Activated CD8-positive, alpha-beta T cell treated with anti-CD3 and anti-CD28 coated beads for 36 hours (primary cell): ENCODE measurements at regions not wholly inside any gene's neighbourhood (a gene's known extent, or its start where the extent isn't known, plus 50 kb on each side); places are given as distances from the start of the nearest gene placed in this dataset.

Experiments used
- ATAC-seq: fragments of 200-7000 bp; cut with Tn5 transposase; one replicate; pipeline ENCODE4 v1.10.0; 2021; ENCODE audit warnings: mild to moderate bottlenecking, moderate library complexity
- CTCF ChIA-PET: fragments of 350-600 bp; sonication (Branson Sonifier 250); formaldehyde crosslinking; loops from one replicate; lab custom pipeline; 2021; ENCODE audit warnings: antibody characterized with exemption; lab: Charles Lee
- POLR2A ChIA-PET: fragments of 350-600 bp; sonication (Branson Sonifier 250); formaldehyde crosslinking; loops from one replicate; lab custom pipeline; 2021; ENCODE audit warnings: antibody characterized with exemption; lab: Charles Lee
- DNase-seq: peaks from one replicate; pipeline ENCODE4 v3.0.0-alpha.2; 2020
- H3K27ac Mint-ChIP-seq: one replicate; pipeline ENCODE4 v1.8.0; 2021; ENCODE audit warnings: mild to moderate bottlenecking, mixed read lengths
- H3K27me3 Mint-ChIP-seq: one replicate; pipeline ENCODE4 v1.8.0; 2021; ENCODE audit warnings: mixed read lengths
- H3K36me3 Mint-ChIP-seq: one replicate; pipeline ENCODE4 v1.8.0; 2021; ENCODE audit warnings: low read depth, mixed read lengths
- H3K4me1 Mint-ChIP-seq: one replicate; pipeline ENCODE4 v1.8.0; 2021; ENCODE audit warnings: low read depth, mixed read lengths
- H3K4me3 Mint-ChIP-seq: one replicate; pipeline ENCODE4 v1.8.0; 2021; ENCODE audit warnings: mild to moderate bottlenecking, moderate library complexity, mixed read lengths
- H3K9me3 Mint-ChIP-seq: one replicate; pipeline ENCODE4 v1.8.0; 2021; ENCODE audit warnings: mixed read lengths
- CTCF ChIP-seq: fragments of 200-600 bp; IDR thresholded peaks from one replicate; pipeline ENCODE4 v1.8.0; 2022; ENCODE audit warnings: antibody characterized with exemption, mild to moderate bottlenecking
- intact Hi-C: fragments of 100-400 bp; cut with micrococcal nuclease; formaldehyde crosslinking; loops from one replicate; pipeline ENCODE4 v1.10.0; 2022

- no peaks in the 10 kb centered on the region for H3K36me3 Mint-ChIP-seq
- H3K27me3 Mint-ChIP-seq = peaks cover 1% of the 10 kb centered on the region
- no peak for TF ChIP-seq CTCF
- intact Hi-C loops = no loop called here
- H3K4me3 Mint-ChIP-seq = no peak overlapping the region
- no peaks in the 10 kb centered on the region for H3K4me1 Mint-ChIP-seq
- no peak overlapping the region for H3K27ac Mint-ChIP-seq
- H3K9me3 Mint-ChIP-seq = no peaks in the 10 kb centered on the region
- ATAC-seq = no peak
- POLR2A ChIA-PET = no interaction called here
- DNase-seq = no peak
- CTCF ChIA-PET = no interaction called here
Observed at GRCh38 chr2:6264198-6264597, 572.0 kb downstream of the SOX11 start.

DNA sequence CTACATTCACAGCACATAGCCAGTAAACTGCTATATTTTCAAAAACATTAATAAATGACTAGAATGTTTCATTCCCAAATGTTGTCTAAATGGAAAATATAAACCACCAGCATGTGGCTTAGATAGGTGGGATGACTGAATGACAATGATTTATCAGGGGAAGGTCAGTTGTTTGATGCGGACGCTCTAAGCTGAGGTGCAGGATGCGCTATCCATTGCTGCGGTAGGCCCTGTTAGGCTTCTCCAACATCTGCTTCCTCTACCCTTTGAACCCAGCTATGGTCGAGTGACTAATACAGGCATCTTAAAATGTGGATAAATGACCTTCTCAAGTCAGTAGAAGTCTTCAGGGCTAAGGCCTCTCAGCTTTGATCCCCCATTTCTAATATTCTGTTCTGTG, 584.2 kb downstream of the CMPK2 start:
- Mint-ChIP-seq H3K4me3 (no peak overlapping the region), H3K4me1 (no peaks in the 10 kb centered on the region), H3K27me3 (peaks cover 1% of the 10 kb centered on the region), H3K36me3 (no peaks in the 10 kb centered on the region), H3K27ac (no peak overlapping the region), H3K9me3 (no peaks in the 10 kb centered on the region)
- CTCF ChIA-PET = no interaction called here
- no peak for DNase-seq
- POLR2A ChIA-PET = no interaction called here
- intact Hi-C loops = no loop called here
- no peak for ATAC-seq
- TF ChIP-seq CTCF = no peak

GRCh38 chr2:6283259-6283658, 582.4 kb downstream of the CMPK2 start:
- Mint-ChIP-seq H3K9me3 (no peaks in the 10 kb centered on the region), H3K4me1 (no peaks in the 10 kb centered on the region), H3K27me3 (no peaks in the 10 kb centered on the region), H3K4me3 (no peak overlapping the region), H3K27ac (no peak overlapping the region), H3K36me3 (no peaks in the 10 kb centered on the region)
- intact Hi-C loops = no loop called here
- TF ChIP-seq CTCF = no peak
- ChIA-PET CTCF (no interaction called here), POLR2A (no interaction called here)
- ATAC-seq (no peak), DNase-seq (no peak)

DNA sequence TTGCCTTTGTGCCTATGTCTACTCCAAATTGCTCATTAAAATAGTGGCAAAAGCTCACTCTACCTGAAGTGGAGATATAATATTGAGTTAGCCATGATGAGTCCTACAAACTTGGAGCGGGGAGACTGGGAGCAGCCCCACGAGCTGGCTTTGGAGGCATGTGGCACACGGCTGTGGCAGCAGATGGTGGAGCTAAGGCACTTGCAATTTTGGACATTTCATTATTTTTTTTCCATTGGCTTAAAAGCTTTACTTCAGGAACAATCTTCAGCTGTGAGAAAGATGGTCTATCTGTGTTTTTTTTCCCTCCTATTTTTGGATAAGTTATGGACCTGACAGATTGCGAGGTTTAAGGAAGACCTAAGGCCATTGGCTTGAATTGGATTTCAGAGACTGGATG, 578.3 kb downstream of the CMPK2 start:
- H3K27me3 Mint-ChIP-seq = no peaks in the 10 kb centered on the region
- H3K4me1 Mint-ChIP-seq = no peaks in the 10 kb centered on the region
- DNase-seq = no peak
- POLR2A ChIA-PET = no interaction called here
- CTCF ChIA-PET = no interaction called here
- no peak for ATAC-seq
- TF ChIP-seq CTCF = no peak
- no peak overlapping the region for H3K27ac Mint-ChIP-seq
- intact Hi-C loops = no loop called here
- no peaks in the 10 kb centered on the region for H3K36me3 Mint-ChIP-seq
- no peak overlapping the region for H3K4me3 Mint-ChIP-seq
- H3K9me3 Mint-ChIP-seq = peaks cover 8% of the 10 kb centered on the region

- no peak overlapping the region for H3K4me3 Mint-ChIP-seq
- H3K9me3 Mint-ChIP-seq = peaks cover 8% of the 10 kb centered on the region
- no peak for DNase-seq
- ChIA-PET CTCF (no interaction called here), POLR2A (no interaction called here)
- H3K27ac Mint-ChIP-seq = no peak overlapping the region
- H3K27me3 Mint-ChIP-seq = no peaks in the 10 kb centered on the region
- no peak for TF ChIP-seq CTCF
- ATAC-seq = no peak
- no peaks in the 10 kb centered on the region for H3K4me1 Mint-ChIP-seq
- H3K36me3 Mint-ChIP-seq = no peaks in the 10 kb centered on the region
- intact Hi-C loops = no loop called here
Observed at GRCh38 chr2:6288791-6289190, 576.9 kb downstream of the CMPK2 start.
